Liver (tissue), 8 donors: ENCODE measurements at regions not wholly inside any gene's neighbourhood (a gene's known extent, or its start where the extent isn't known, plus 50 kb on each side); places are given as distances from the start of the nearest gene placed in this dataset.

ENCODE experiments used
- DNase-seq: peaks from one replicate; pipeline ENCODE4 v3.0.0-alpha.2; 2017; ENCODE audit warnings: low spot score
- H3K27ac ChIP-seq, 2 donors: one replicate each; pipeline ENCODE4 v1.7.0; 2013; ENCODE audit warnings: inconsistent platforms in 2 of 2, low read length in 2 of 2, control low read depth in 1 of 2, low read depth in 1 of 2, mild to moderate bottlenecking in 1 of 2
- H3K27me3 ChIP-seq, 4 donors: one replicate each; pipeline versions ENCODE4 v1.6.1 to v1.7.0; 2013; ENCODE audit warnings: low read length in 3 of 4, inconsistent platforms in 1 of 4, mild to moderate bottlenecking in 1 of 4, moderate library complexity in 1 of 4; ENCODE audit not compliant: control insufficient read depth in 4 of 4, insufficient read depth in 4 of 4
- H3K36me3 ChIP-seq, 4 donors: one replicate each; pipeline versions ENCODE4 v1.6.1 to v1.7.0; 2013; ENCODE audit warnings: low read length in 3 of 4, mild to moderate bottlenecking in 3 of 4, low read depth in 1 of 4, moderate library complexity in 1 of 4; ENCODE audit not compliant: control insufficient read depth in 4 of 4, insufficient read depth in 3 of 4
- H3K4me1 ChIP-seq, 4 donors: one replicate each; pipeline versions ENCODE4 v1.6.1 to v1.7.0; 2013; ENCODE audit warnings: low read length in 3 of 4, mild to moderate bottlenecking in 3 of 4, moderate library complexity in 1 of 4; ENCODE audit not compliant: control insufficient read depth in 4 of 4, insufficient read depth in 4 of 4
- H3K4me3 ChIP-seq, 3 donors: one replicate each; pipeline versions ENCODE4 v1.6.1 to v1.7.0; 2013; ENCODE audit warnings: low read length in 3 of 3, control low read depth in 1 of 3, low read depth in 1 of 3, mild to moderate bottlenecking in 1 of 3
- H3K9ac ChIP-seq, 2 donors: one replicate each; pipeline ENCODE4 v1.7.0; 2013; ENCODE audit warnings: low read length in 2 of 2, mild to moderate bottlenecking in 2 of 2, moderate library complexity in 2 of 2, control low read depth in 1 of 2, low read depth in 1 of 2
- H3K9me3 ChIP-seq, 4 donors: one replicate each; pipeline versions ENCODE4 v1.6.1 to v1.7.0; 2013; ENCODE audit warnings: low read length in 3 of 4; ENCODE audit not compliant: control insufficient read depth in 4 of 4
- ATF3 ChIP-seq: IDR thresholded peaks from 2 replicates; pipeline ENCODE4 v1.6.1; 2016; ENCODE audit warnings: antibody characterized with exemption
- CTCF ChIP-seq: fragments of 150-350 bp; IDR thresholded peaks from 2 replicates; pipeline ENCODE4 v1.5.1; 2017; ENCODE audit warnings: improper control_type of control experiment, low read depth, low read length; ENCODE audit not compliant: missing input control
- FOXA1 ChIP-seq: IDR thresholded peaks from 2 replicates; pipeline ENCODE4 v1.6.1; 2016; ENCODE audit warnings: antibody characterized with exemption
- FOXA2 ChIP-seq: IDR thresholded peaks from 2 replicates; pipeline ENCODE4 v1.6.1; 2016; ENCODE audit warnings: antibody characterized with exemption
- GABPA ChIP-seq, 2 donors: IDR thresholded peaks in 1 of 2; conservative IDR thresholded peaks in 1 of 2; 2 replicates each; pipeline ENCODE4 v1.6.1; 2016; ENCODE audit warnings: antibody characterized with exemption in 2 of 2, mild to moderate bottlenecking in 1 of 2, moderate library complexity in 1 of 2
- HNF4A ChIP-seq, 2 donors: conservative IDR thresholded peaks; 2 replicates each; pipeline ENCODE4 v1.6.1; 2016; ENCODE audit warnings: antibody characterized with exemption in 2 of 2, mild to moderate bottlenecking in 2 of 2
- HNF4G ChIP-seq: IDR thresholded peaks from 2 replicates; pipeline ENCODE4 v1.6.1; 2016; ENCODE audit warnings: antibody characterized with exemption
- JUND ChIP-seq, 2 donors: IDR thresholded peaks; 2 replicates each; pipeline ENCODE4 v1.6.1; 2016; ENCODE audit warnings: antibody characterized with exemption in 2 of 2
- NR2F2 ChIP-seq: IDR thresholded peaks from 2 replicates; pipeline ENCODE4 v1.6.1; 2016; ENCODE audit warnings: antibody characterized with exemption
- RAD21 ChIP-seq, 2 donors: IDR thresholded peaks; 2 replicates each; pipeline ENCODE4 v1.6.1; 2016; ENCODE audit warnings: antibody characterized with exemption in 2 of 2, mild to moderate bottlenecking in 2 of 2
- REST ChIP-seq: IDR thresholded peaks from 2 replicates; pipeline ENCODE4 v1.6.1; 2016; ENCODE audit warnings: antibody characterized with exemption, mild to moderate bottlenecking
- RXRA ChIP-seq, 2 donors: IDR thresholded peaks; 2 replicates each; pipeline ENCODE4 v1.6.1; 2017 to 2018; ENCODE audit warnings: antibody characterized with exemption in 2 of 2, mild to moderate bottlenecking in 1 of 2
- SP1 ChIP-seq: IDR thresholded peaks from 2 replicates; pipeline ENCODE4 v1.6.1; 2018; ENCODE audit warnings: antibody characterized with exemption, mild to moderate bottlenecking
- TAF1 ChIP-seq: conservative IDR thresholded peaks from 2 replicates; pipeline ENCODE4 v1.6.1; 2016; ENCODE audit warnings: antibody characterized with exemption, mild to moderate bottlenecking
- YY1 ChIP-seq: IDR thresholded peaks from 2 replicates; pipeline ENCODE4 v1.6.1; 2016; ENCODE audit warnings: antibody characterized with exemption, mild to moderate bottlenecking
- ZBTB33 ChIP-seq: IDR thresholded peaks from 2 replicates; pipeline ENCODE4 v1.6.1; 2016; ENCODE audit warnings: antibody characterized with exemption
- WGBS: extraction: QIAGEN DNeasy Blood & Tissue Kit; methylation state at CpG from one replicate; pipeline ENCODE4 v1.1.7; 2013; 5-methylcytosine and 5-hydroxymethylcytosine counted together
- donor health status: healthy.
- donor health status: healthy.
- donor health status: healthy.
- donor health status: healthy.
- donor health status: healthy.

- H3K4me1 ChIP-seq, result no peaks in the 10 kb centered on the region
- WGBS, result 93% methylated on average over 1 of the region's 1 CpG
- DNase-seq, result no peak
- no peaks in the 10 kb centered on the region for H3K9me3 ChIP-seq
- no peak overlapping the region for H3K4me3 ChIP-seq
- H3K27me3 ChIP-seq, result no peaks in the 10 kb centered on the region
- no peak for TF ChIP-seq RAD21 (IDR thresholded peaks at IDR 0.05)
- TF ChIP-seq TAF1, result no peak
- TF ChIP-seq HNF4G, result no peak
- TF ChIP-seq FOXA2, result no peak
- TF ChIP-seq NR2F2, result no peak
- no peak for TF ChIP-seq YY1
- TF ChIP-seq FOXA1, result no peak
- no peak for TF ChIP-seq CTCF
- TF ChIP-seq ATF3, result no peak
- TF ChIP-seq REST, result no peak
- no peak for TF ChIP-seq HNF4A (conservative IDR thresholded peaks at IDR 0.05)
- TF ChIP-seq GABPA (IDR thresholded peaks at IDR 0.05 in 1 of 2, conservative IDR thresholded peaks at IDR 0.05 in 1 of 2), result no peak
- TF ChIP-seq SP1, result no peak
- TF ChIP-seq JUND (IDR thresholded peaks at IDR 0.05), result no peak
- no peak for TF ChIP-seq ZBTB33
- H3K27ac ChIP-seq, result no peak overlapping the region
- H3K36me3 ChIP-seq, result no peaks in the 10 kb centered on the region
- H3K9ac ChIP-seq, result no peak overlapping the region
These were observed 225.2 kb upstream of the ANO3 start for GRCh38 chr11:26106726-26107125.

- WGBS, result 65% methylated on average over 2 of the region's 2 CpGs
- TF ChIP-seq ZBTB33 (no peak), ATF3 (no peak), CTCF (no peak), RXRA (IDR thresholded peaks at IDR 0.05) (no peak)
These were observed 222.1 kb upstream of the ANO3 start for GRCh38 chr11:26109658-26110368.

More at GRCh38 chr11:26109658-26110368, 222.1 kb upstream of the ANO3 start:
- Histone ChIP-seq H3K9me3 (no peaks in the 10 kb centered on the region), H3K4me1 (no peaks in the 10 kb centered on the region), H3K4me3 (no peak overlapping the region), H3K27me3 (no peaks in the 10 kb centered on the region), H3K36me3 (no peaks in the 10 kb centered on the region), H3K27ac (no peak overlapping the region), H3K9ac (no peak overlapping the region)
- no peak for DNase-seq
